BLaER1 treated with 17β-estradiol and CSF1 and Interleukin-3, amounts not matched to agents 10 nM and 100 nM (cell line): ENCODE measurements at regions not wholly inside any gene's neighbourhood (a gene's known extent, or its start where the extent isn't known, plus 50 kb on each side); places are given as distances from the start of the nearest gene placed in this dataset.
A peak's percentile ranks its signal among the peaks of the same experiment; 100 is the strongest.
"Not testable (repeated sequence)": the region's sequence is repeated elsewhere in the genome, so short reads cannot be mapped to it uniquely, and the experiment has no call there.

ENCODE experiments used
- H3K27ac ChIP-seq, 11 experiments: shearing (Covaris generic); formaldehyde crosslinking; 2 replicates each; pipeline ENCODE4 v1.8.1; 2022
- H3K27me3 ChIP-seq, 11 experiments: shearing (Covaris generic); formaldehyde crosslinking; 2 replicates each; pipeline ENCODE4 v1.8.1; 2022
- H3K36me3 ChIP-seq, 11 experiments: shearing (Covaris generic); formaldehyde crosslinking; 2 replicates each; pipeline ENCODE4 v1.8.1; 2022
- H3K4me1 ChIP-seq, 10 experiments: shearing (Covaris generic); formaldehyde crosslinking; 2 replicates each; pipeline ENCODE4 v1.8.1; 2022
- H3K4me2 ChIP-seq, 11 experiments: shearing (Covaris generic); formaldehyde crosslinking; 2 replicates each; pipeline ENCODE4 v1.8.1; 2022
- H3K4me3 ChIP-seq, 10 experiments: shearing (Covaris generic); formaldehyde crosslinking; 2 replicates each; pipeline ENCODE4 v1.8.1; 2022
- H3K9ac ChIP-seq, 11 experiments: shearing (Covaris generic); formaldehyde crosslinking; 2 replicates each; pipeline ENCODE4 v1.8.1; 2022
- H3K9me3 ChIP-seq, 11 experiments: shearing (Covaris generic); formaldehyde crosslinking; replicated peaks in 1 of 11; 2 replicates each; pipeline ENCODE4 v1.8.1; 2022
- H4K20me1 ChIP-seq, 11 experiments: shearing (Covaris generic); formaldehyde crosslinking; 2 replicates each; pipeline ENCODE4 v1.8.1; 2022
- Cebpa-rat ChIP-seq, 11 experiments: shearing (Covaris generic); IDR thresholded peaks; 2 replicates each; pipeline ENCODE4 v1.8.1; 2022

DNA sequence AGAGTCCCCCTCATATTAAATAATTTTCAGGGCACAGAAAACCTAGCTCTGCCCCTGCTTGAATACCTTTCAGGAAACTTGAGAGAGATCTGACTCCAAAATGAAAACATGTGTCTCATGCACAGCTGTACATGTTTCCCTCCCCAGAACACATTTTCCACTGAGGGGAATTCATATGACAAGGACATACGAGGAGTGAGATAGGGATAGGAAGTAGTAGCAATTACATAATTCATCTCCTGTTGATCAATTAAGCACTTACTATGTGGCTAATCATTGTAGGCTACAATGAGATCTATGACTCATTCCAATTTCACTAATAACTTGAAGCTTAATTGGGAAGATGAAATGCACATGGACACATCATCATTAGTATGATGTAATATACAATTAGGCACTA lies 302.1 kb downstream of the PCDH11X start:
- not testable (repeated sequence) for H4K20me1 ChIP-seq, H3K36me3 ChIP-seq, H3K9ac ChIP-seq, H3K4me1 ChIP-seq, H3K9me3 ChIP-seq, H3K27ac ChIP-seq, H3K4me2 ChIP-seq, H3K4me3 ChIP-seq
- H3K27me3 ChIP-seq = peaks cover 14 to 68% (median 43%) of the 10 kb centered on the region in 11 experiments; a peak in 21 of 22 replicates

DNA sequence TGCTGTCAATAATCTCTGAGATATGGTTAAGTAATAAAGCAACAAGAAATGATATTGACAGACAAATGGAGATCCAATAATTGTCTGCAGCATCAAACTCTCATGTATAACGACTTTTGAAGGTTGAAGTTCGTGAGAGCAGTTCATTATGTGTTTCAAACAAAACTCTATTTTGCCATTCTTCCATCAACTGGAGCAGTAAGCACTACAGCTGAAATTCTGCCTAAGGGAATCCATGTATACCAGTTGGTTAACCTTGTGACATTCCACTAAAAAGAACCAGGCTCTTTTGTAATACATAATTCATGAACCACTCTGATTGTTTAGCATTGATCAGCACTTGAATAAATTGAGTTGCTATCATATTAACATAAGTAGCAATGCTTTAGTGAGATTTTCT lies 311.6 kb downstream of the PCDH11X start:
- not testable (repeated sequence) for H3K36me3 ChIP-seq, H3K9me3 ChIP-seq, H3K4me2 ChIP-seq, H3K4me3 ChIP-seq, H4K20me1 ChIP-seq, H3K27ac ChIP-seq, H3K4me1 ChIP-seq, H3K9ac ChIP-seq
- H3K27me3 ChIP-seq = peaks cover 7 to 48% (median 25%) of the 10 kb centered on the region in 11 experiments; a peak in 17 of 22 replicates

DNA sequence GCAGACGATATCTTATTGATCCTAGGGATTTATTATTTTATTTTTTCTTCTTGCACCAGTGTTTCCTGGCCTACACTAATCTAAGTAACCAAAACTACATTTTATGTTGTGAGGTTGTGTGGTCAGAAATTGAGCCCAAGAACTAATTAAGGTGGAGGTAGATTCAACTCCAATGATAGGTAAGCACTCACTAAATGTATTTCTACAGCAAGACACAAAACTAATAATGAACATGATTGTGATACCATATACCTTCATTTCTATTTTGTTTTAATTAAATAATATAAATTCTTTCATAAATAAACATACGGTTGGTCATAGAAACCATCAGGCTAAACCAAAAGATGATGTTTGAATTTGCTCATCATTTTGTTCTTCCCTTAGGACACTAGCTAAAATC lies 319.0 kb downstream of the PCDH11X start:
- H3K9ac ChIP-seq, H3K4me2 ChIP-seq, H3K4me1 ChIP-seq, H3K27ac ChIP-seq, H3K9me3 ChIP-seq, H3K4me3 ChIP-seq, H3K36me3 ChIP-seq, H4K20me1 ChIP-seq: not testable (repeated sequence)
- H3K27me3 ChIP-seq = peaks cover 0 to 49% (median 42%) of the 10 kb centered on the region in 11 experiments; a peak in 20 of 22 replicates

GRCh38 chrX:92100095-92100494 lies 320.9 kb downstream of the PCDH11X start:
- H3K4me2 ChIP-seq, H3K9ac ChIP-seq: not testable (repeated sequence)

GRCh38 chrX:92105693-92106092 lies 326.5 kb downstream of the PCDH11X start:
- H3K4me3 ChIP-seq, H3K27ac ChIP-seq, H3K9me3 ChIP-seq, H3K4me1 ChIP-seq, H3K9ac ChIP-seq, H3K4me2 ChIP-seq, H3K36me3 ChIP-seq, H4K20me1 ChIP-seq: not testable (repeated sequence)
- peaks cover 12 to 81% (median 66%) of the 10 kb centered on the region in 11 experiments; a peak in 21 of 22 replicates for H3K27me3 ChIP-seq

More at GRCh38 chrX:92100095-92100494, 320.9 kb downstream of the PCDH11X start:
- H3K4me3 ChIP-seq, H4K20me1 ChIP-seq, H3K27ac ChIP-seq, H3K4me1 ChIP-seq, H3K9me3 ChIP-seq, H3K36me3 ChIP-seq: not testable (repeated sequence)
- peaks cover 0 to 67% (median 51%) of the 10 kb centered on the region in 11 experiments; a peak in 21 of 22 replicates for H3K27me3 ChIP-seq

DNA sequence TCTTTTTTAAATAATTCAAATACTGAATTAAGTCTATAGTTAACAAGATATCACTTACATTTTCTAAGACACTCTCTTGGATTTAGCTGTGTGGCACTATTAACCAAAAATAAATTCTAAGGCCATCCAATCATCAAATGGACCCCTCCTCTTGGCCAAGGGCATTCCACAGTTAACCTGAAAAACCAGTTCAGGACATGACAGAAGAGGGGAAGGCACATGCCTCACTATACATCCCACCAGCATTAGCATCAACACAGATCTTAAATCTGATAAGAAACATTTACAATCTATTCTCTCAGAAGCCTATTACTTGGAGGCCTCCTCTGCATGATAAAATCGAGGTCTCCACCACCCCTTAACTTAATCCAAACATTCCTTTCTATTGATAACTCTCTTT lies 327.5 kb downstream of the PCDH11X start:
- not testable (repeated sequence) for H4K20me1 ChIP-seq, H3K4me2 ChIP-seq, H3K9ac ChIP-seq, H3K36me3 ChIP-seq, H3K4me3 ChIP-seq, H3K27ac ChIP-seq, H3K9me3 ChIP-seq, H3K4me1 ChIP-seq
- peaks cover 14 to 81% (median 67%) of the 10 kb centered on the region in 11 experiments; a peak in 21 of 22 replicates for H3K27me3 ChIP-seq

DNA sequence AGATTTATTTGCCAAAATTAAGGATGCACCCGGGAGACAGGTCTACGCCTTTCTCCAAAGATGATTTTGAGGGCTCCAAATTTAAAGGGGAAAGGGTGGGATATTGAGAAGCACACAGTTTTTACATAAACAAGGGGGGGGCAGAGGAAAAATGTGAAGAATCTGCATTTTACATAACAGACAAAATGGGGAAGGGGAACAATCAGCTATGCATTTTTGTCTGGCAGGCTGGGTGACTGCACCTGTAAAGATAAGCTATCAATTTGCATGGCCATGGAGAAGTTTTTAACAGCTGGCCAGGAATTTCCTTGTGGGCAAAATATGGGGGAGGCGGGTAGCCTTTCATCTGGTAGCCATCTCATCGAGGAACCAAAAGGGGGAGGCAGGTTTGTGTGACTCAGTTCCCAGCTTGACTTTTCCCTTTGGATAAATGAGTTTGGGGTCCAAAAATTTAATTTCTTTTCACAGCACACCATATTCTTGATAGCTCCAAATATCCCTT lies 331.3 kb downstream of the PCDH11X start:
- not testable (repeated sequence) for H3K4me1 ChIP-seq, H3K4me2 ChIP-seq, H3K9ac ChIP-seq, H3K9me3 ChIP-seq, H3K27ac ChIP-seq, H3K36me3 ChIP-seq, H3K4me3 ChIP-seq, H4K20me1 ChIP-seq
- peaks cover 17 to 74% (median 58%) of the 10 kb centered on the region in 11 experiments; a peak in 20 of 22 replicates for H3K27me3 ChIP-seq

- H3K27ac ChIP-seq, H3K4me2 ChIP-seq, H3K9me3 ChIP-seq, H4K20me1 ChIP-seq, H3K9ac ChIP-seq, H3K4me3 ChIP-seq, H3K36me3 ChIP-seq, H3K4me1 ChIP-seq: not testable (repeated sequence)
- H3K27me3 ChIP-seq = peaks cover 3 to 34% (median 15%) of the 10 kb centered on the region in 11 experiments; a peak in 19 of 22 replicates
Observed at GRCh38 chrX:92117701-92118100, 338.5 kb downstream of the PCDH11X start.

- H3K27me3 ChIP-seq = peaks cover 3 to 38% (median 25%) of the 10 kb centered on the region in 11 experiments; a peak in 18 of 22 replicates
- H3K4me2 ChIP-seq = peak overlapping the region in 2 of 11 experiments; percentile 21 to 25; a peak in 4 of 22 replicates
- not testable (repeated sequence) for H3K9me3 ChIP-seq, H3K4me3 ChIP-seq, H3K27ac ChIP-seq, H3K9ac ChIP-seq, H4K20me1 ChIP-seq, H3K4me1 ChIP-seq, H3K36me3 ChIP-seq
Observed at GRCh38 chrX:92163035-92163434, 383.9 kb downstream of the PCDH11X start.

DNA sequence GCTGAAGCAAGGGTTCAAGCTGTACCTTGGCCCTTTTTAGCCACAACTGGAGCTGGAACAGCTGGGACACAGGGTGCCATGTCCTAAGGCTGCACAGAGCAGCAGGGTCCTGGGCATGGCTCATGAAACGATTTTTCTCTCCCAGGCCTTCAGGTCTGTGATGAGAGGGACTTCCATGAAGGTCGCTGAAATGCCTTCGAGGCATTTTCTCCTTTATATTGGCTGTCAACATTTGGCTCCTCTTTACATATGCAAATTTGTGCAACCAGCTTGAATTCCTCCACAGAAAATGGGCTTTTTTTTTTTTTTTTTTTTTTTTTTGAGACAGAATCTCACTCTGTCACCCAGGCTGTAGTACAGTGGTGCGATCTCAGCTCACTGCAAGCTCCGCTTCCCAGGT lies 430.8 kb downstream of the PCDH11X start:
- H3K36me3 ChIP-seq = no peaks in the 10 kb centered on the region
- H4K20me1 ChIP-seq = no peaks in the 10 kb centered on the region
- no peak overlapping the region for H3K27ac ChIP-seq
- H3K4me2 ChIP-seq = no peak overlapping the region
- H3K4me1 ChIP-seq = no peaks in the 10 kb centered on the region
- H3K4me3 ChIP-seq = no peak overlapping the region
- H3K9me3 ChIP-seq = peaks cover 0 to 8% (median 6%) of the 10 kb centered on the region in 11 experiments; a peak in 10 of 22 replicates
- H3K27me3 ChIP-seq = peaks cover 13 to 91% (median 76%) of the 10 kb centered on the region in 11 experiments; a peak in 20 of 22 replicates
- H3K9ac ChIP-seq = no peak overlapping the region
- TF ChIP-seq Cebpa-rat (IDR thresholded peaks at IDR 0.05) = no peak

DNA sequence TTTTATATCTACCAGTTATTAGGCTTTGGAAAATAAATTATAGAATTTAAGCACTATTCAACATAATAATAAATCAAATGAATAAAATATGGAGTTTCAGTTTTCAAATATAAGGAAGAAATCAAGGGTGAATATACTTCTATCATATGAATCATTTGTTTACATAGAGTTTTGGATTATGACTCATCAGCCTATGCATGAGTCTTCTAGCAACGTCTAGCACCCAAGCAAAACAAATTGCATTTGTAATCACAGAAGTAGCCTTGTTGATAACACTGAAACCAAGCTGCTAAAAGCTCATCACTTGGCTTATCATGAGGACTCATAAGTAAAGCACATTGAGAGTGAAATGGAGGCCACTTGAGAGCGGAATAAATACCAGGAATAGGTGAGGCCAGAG lies 434.6 kb downstream of the PCDH11X start:
- no peaks in the 10 kb centered on the region for H3K36me3 ChIP-seq
- H3K27me3 ChIP-seq = peaks cover 13 to 58% (median 49%) of the 10 kb centered on the region in 11 experiments; a peak in 19 of 22 replicates
- no peak overlapping the region for H3K4me2 ChIP-seq
- H3K27ac ChIP-seq = no peak overlapping the region
- H4K20me1 ChIP-seq = no peaks in the 10 kb centered on the region
- H3K9me3 ChIP-seq = peaks cover 0 to 9% (median 7%) of the 10 kb centered on the region in 11 experiments; a peak in 10 of 22 replicates
- H3K9ac ChIP-seq = no peak overlapping the region
- no peak for TF ChIP-seq Cebpa-rat (IDR thresholded peaks at IDR 0.05)
- no peaks in the 10 kb centered on the region for H3K4me1 ChIP-seq
- no peak overlapping the region for H3K4me3 ChIP-seq

DNA sequence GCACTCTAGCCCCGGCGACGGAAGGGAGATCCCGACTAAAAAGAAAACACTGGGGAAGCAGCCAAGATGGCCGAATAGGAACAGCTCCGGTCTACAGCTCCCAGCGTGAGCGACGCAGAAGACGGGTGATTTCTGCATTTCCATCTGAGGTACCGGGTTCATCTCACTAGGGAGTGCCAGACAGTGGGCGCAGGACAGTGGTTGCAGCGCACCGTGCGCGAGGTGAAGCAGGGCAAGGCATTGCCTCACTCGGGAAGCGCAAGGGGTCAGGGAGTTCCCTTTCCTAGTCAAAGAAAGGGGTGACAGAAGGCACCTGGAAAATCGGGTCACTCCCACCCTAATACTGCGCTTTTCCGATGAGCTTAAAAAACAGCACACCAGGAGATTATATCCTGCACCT lies 435.8 kb downstream of the PCDH11X start:
- H3K4me2 ChIP-seq = not testable (repeated sequence)

More for the DNA sequence above, 435.8 kb downstream of the PCDH11X start:
- H3K4me1 ChIP-seq, H3K27ac ChIP-seq, H3K9me3 ChIP-seq, H3K36me3 ChIP-seq, H4K20me1 ChIP-seq, H3K9ac ChIP-seq, H3K4me3 ChIP-seq: not testable (repeated sequence)
- peaks cover 5 to 46% (median 37%) of the 10 kb centered on the region in 11 experiments; a peak in 19 of 22 replicates for H3K27me3 ChIP-seq
